ENCODE measurements at regions not wholly inside any gene's neighbourhood (a gene's known extent, or its start where the extent isn't known, plus 50 kb on each side); places are given as distances from the start of the nearest gene placed in this dataset.
A peak's percentile ranks its signal among the peaks of the same experiment; 100 is the strongest.

DNA sequence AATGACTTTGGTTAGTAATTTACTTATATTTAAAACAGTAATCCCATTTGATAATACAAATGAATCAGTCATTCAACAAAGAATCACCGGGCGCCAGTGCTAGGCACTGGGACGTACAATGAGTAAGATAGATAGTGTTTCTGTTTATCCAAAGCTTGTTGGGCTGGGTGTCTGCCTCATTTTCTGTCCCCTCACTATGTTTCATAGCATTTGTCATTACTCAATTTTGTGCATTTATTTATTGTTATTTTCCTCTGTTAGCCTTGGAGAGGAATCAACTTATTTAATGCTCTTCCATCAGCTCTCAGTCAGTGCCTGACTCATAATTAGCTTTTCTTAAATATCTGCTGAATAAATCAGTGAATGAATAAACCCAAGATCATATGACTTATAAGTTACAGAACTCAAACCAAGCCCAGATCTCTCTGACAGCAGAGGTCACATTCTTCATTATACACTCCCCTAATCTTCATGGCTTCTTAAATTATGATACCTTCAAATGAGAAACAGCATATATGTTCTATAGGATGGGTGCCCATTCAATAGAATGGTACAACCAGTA, 86.2 kb downstream of the TSPAN8 start:
- DNase-seq: no peak

DNA sequence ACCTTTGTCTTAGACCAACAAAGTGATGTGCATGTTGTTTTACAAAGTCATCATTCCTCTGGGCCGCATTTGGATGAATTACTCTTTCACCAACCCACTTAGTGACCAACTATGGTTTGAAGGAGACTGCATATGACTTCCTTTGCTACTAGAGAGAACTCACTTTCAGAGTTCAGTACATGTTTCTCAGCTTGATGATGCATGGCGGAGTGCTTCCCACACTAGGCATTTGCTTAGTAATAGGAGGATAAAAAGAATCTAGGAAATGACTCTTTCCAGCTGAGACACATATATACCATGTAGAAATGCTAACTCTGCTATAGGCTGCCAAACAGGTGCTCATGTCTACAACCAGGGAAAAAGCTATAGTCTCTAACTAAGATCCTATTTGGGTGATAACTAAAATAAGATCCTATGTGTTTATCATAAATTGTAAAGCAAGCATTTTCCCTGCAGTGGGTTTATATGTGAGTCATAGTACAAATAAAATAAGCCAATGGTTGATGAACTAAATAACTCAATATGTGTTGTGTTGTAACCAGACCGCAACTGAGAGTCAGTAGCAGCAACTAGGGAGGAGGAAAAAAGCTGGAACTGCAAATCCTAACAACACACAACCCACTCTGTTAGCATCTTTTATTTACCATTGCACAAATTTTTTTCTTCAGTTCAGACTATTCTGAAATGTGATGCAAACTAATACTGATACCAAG, 87.2 kb downstream of the TSPAN8 start:
- no peak for DNase-seq

DNA sequence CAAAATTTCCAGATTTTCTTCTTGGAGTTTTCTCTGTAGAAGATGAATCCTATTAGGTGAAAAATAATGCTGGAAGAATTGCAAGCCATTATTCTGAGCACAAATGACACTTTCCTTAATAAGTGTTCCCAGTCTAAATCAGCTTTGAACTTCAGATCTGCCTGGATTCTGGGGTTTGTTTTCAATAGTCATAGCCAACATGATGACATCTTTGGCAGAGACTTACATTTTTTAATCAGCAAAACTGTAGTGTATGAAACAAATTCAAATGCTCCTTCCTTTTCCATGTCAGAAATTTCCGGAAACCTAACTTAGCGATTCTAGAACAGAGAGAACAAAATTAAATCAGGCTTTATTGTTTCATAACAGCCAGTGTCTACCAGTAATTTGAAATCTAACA, 88.5 kb downstream of the TSPAN8 start:
- no peak for DNase-seq

DNA sequence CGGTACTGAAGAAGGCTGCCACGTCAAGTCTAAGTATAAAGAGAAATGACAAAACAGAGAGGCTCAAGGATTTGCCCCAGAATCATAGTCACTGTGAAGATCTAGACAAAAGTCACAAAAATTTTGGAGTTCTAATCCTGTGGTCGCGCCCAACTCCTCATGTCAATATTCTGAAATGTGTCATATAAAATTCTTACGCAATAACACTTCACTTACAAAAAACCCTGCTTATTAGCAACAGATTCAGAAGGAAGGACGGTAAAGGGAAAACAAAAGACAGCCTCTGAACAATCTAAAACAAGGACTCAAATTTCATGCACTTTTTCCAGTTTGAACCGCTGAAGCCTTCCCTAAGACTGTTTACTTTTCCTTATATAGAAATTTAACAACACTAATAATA, 94.7 kb downstream of the TSPAN8 start:
- no peak for DNase-seq

DNA sequence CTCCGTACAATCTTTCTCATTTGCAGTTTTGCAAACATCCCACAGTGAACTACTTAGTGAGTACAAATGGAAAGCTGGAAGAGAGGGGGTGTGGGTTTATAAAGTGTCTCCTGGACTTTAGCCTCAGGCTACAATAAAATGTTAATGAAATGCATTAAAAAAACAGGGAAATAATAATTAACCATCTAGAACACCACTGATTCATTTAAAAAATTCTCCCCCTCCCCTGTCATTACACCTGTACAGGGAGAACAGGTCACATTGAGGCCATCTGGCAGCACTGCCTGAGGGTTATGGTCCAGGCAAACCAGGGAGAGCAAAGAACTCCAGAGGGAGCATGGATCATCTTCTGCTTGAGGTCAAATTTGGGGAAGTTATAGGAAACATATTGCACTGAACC, 96.3 kb downstream of the TSPAN8 start:
- DNase-seq: no peak

DNA sequence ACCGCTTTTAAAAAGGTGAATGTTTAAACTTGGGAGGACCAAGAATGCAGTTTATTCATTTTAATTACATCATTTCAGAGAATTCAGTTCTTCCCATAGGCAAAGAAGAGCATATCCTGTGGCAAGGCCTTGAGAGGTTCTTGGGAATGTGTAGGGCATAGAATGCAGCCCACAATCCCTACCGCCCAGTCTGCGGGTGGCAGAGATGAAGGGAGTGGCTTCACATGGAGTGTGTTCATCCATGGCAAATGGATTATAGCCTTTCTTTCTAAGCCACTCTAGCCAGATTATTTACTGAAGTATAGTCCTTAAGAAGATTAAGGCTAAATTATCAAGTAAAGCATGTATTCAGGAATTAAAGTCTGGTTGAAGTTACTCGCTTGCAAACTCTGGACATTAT, 97.4 kb downstream of the TSPAN8 start:
- no peak for DNase-seq

DNA sequence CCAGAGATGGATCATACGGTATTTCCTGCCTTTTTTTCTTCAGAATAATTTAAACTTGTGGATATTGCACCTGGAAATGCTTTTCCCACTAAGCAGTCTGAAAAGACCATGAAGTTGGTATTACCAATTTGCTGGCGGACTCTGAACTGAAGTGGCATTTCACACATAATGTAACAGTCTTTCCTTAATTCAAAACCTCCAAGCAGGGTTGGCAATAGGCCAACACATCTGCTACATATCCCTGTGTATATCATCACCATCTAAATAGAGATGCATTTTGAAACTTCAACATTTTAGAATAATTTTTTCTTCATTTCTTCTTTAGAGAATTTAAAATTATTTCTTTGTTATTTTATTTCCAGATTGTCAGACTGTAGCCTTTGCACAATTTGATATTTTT, 100.5 kb downstream of the TSPAN8 start:
- peak; percentile 16 for DNase-seq

DNA sequence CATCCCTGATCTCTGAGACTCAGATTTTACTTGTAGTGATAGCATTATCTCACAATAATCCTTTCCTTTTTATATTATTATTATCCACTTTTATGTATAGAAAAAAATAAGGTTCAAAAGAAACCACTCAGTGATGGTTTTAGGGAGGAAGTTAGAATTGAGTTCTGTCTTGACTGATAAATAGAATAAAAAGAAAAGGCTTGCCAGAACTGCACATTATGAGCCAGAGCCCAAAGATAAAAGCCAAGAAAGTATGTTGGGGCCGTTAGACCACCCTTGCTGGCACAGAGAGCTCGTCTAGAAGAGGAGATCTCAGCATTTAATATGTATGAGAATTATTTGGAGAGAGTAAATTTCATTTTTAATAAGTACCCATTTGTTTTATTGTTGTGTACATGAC, 103.2 kb downstream of the TSPAN8 start:
- no peak for DNase-seq

DNA sequence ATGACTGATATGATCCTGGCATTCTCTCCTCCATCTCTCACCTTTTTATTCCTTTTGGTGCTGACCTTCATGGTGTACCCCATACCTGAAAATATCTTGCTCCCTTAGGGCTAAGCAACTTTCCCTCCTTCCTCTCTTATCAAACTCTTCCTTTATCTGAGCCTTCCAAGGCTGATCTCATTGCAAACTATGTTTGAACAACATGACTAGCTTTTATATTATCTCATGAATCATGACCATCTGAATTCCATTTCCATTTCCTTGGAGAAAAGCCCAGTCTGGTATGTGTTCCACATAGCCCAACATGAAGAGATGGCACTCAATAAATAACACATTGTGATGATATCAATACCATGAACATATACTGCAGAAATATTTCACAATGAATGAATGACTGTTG, 111.6 kb downstream of the TSPAN8 start:
- DNase-seq: no peak

DNA sequence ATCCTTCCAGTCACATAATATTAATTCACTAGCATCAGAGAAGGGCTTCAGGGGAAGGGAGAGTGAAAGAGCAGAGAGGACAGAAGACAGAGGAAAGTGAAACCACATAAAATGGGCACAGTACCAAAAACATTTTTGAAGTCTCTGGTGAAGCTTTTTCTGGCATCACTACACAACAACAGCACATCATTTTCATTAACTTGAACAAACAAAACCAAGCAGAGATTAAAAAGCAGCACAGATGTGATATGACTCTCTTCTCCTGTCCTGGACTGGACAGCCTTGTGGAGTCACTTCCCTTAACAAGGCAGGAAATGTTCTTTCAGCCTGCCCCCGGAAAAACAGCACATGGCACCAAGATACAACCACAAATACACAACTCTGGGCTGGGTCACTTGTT, 112.0 kb downstream of the TSPAN8 start:
- no peak for DNase-seq

DNA sequence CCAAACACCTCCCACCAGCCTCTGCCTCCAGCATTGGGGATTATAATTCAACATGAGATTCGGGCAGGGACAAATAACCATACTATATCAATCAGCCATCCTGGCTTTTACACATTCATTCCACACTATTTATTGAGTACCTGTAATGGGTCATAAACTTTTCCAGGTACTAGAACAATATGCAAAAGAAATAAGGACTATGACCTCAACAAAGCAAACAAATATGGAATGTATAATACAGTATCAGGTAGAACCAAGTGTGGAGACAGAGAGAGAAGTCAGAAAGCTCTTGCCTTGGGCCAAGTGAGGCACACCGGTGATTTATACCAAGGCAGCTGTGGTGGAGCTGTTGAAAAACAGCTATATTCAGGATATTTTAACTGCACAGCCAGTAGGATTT, 116.3 kb downstream of the TSPAN8 start:
- DNase-seq: no peak

DNA sequence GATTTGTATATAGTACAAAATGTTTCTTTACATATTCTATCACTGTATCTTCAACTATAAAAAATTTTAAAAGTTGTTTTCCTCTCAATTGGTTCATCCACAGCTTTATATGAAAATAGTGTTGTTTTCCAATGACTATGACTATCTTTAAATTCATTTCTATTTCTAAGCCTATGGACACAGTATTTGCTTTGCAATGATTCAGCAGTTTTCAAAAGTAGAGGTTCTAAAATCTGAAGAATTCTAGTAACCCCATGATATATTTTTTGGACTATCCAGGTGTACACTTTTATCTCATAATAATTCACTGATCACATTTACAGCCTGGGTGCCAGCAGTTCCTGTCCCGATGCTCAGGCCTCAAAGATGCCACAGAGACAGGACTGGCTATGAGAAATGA, 118.4 kb upstream of the PTPRR start:
- no peak for DNase-seq

DNA sequence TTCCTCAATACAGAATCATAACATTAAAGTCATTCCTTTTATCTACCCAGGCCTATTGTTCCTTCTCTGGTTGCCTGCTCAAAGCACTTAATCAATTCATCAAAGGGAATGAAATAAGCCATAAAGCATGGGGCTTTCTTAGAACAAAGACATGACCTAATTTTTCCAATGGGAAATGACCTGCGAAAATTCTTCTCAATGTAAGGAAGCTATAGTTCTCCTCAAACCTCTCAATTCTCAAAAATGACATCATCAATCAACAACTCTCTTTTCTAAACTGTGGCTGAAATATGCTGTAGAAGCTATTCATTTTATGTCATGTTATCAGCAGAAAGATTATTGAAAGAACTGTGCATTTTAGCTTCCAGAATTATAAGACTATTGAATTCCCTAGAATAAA, 116.0 kb upstream of the PTPRR start:
- no peak for DNase-seq

DNA sequence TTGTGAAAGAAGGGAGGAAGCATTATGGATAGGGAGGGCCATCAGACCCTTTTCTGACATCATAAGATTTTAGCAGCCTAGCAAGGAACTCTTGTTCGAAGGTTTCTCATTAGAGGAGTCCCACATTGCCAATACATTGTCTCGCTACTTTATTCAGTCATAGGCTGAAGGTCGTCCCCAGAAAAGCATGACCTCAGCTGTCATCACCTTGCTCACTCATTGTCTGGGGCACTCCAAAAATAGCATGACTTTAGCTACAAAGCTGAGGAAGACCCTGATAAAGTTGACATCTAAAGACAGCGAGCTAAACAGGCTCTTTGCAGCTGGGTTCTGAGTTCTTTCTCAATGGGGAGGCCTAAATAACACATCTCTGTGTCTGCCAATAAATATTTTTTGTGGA, 112.4 kb upstream of the PTPRR start:
- no peak for DNase-seq

DNA sequence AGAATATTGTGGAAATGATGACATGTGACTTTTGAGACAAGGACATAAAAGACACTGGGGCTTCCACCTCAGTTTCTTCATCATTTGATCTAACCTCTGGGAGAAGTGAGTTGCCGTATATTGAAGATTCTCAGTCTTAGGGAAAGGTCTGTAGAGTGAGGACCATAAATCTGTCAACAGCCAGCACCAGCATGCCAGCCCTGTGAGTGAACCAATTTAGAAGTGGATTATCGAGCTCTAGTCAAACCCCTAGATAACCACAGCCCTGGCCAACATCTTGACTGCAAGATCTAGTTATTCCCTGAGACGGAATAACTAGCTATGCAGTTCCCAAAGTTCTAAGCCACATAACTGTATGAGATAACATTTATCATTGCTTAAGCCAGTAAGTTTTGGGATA, 108.8 kb upstream of the PTPRR start:
- DNase-seq: no peak

DNA sequence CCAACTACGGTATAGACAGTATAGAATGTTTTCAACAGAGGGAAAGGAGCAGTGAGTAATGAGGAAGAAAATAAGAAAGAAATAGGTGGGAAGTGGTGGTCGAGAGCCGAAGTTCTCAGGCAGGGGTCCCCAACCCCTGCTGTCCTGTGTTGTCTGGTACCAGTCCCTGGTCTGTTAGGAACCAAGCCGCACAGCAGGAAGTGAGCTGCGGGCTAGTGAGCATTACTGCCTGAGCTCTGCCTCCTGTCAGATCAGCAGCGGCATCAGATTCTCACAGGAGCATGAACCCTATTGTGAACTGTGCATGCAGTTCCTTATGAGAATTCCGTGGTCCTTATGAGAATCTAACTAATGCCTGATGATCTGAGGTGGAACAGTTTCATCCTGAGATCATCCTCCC, 107.3 kb upstream of the PTPRR start:
- no peak for DNase-seq

DNA sequence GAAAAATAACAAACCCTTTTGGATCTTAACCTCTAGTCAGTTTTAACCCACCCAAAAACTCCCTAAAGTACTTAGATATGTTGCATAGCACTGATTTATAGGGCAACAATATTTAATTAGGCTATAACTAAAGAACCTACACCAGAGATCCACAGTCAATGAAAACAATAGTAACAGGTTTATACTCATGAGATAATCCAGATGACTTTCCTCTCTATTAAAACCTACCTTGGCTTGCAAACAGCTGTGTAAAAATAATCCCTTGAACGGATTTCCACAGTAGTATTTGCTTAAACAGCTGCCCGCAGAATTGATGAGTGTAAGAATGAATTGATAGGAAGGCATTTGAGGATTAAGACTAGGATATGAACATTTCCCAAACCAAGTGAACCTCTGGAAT, 104.3 kb upstream of the PTPRR start:
- DNase-seq: no peak

DNA sequence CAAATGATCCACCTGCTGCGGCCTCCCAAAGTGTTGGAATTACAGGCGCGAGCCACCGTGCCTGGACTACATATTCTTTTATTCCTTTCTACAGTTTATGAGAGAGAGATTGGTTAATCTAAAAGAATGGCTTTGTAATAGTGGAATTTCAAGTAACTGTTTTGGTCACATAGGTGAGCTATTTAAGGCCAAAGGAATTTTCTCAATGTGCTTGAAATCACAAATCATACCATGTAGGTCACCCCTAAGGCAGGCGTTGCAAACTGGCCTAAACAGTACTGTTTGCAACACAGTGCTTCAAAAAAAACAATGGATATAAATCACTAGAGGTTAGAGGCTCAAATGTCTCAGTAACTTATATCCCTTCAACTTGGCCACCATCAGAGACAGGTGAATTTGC, 103.7 kb upstream of the PTPRR start:
- DNase-seq: no peak

DNA sequence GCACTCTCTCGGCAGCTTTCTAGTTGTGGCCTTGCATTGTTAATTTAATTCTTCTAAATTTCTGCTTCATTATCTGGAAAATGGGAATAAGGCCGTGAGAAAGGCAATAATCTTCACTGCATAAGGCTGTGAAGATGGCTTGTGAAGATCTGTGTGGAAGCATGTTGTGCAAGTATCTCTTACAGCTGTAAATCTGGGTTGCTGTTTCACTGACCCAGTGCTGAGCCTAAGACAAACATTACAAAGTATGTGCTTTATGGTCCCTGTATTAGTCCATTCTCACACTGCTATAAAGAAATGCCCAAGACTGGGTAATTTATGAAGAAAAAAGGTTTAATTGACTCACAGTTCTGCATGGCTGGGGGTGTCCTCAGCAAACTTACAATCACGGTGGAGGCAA, 101.0 kb upstream of the PTPRR start:
- no peak for DNase-seq

DNA sequence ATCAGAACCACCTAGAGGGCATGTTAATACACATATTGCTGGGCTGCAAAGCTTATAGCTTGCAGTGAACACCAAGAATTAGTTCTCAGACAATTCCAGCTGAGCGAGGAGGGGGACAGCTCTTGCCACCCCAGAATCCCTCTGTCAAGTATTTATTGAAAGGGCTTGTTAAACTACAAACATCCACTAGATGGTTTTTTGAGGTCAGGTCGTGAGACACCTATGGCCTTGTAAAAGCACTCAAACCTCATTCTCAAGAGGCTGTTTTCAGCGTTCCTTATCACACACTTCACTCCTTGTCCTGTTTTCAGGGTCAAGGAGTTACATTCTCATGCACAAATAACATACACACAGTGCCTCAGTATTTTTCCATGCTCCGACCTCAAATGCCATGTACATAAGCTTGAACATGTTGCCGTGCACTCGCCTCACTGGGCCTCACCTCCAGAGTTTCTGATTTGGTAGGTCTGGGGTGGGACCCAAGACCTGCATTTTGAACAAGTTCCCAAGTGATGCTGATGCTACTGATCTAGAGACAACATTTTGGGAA, 98.8 kb upstream of the PTPRR start:
- DNase-seq: no peak

DNA sequence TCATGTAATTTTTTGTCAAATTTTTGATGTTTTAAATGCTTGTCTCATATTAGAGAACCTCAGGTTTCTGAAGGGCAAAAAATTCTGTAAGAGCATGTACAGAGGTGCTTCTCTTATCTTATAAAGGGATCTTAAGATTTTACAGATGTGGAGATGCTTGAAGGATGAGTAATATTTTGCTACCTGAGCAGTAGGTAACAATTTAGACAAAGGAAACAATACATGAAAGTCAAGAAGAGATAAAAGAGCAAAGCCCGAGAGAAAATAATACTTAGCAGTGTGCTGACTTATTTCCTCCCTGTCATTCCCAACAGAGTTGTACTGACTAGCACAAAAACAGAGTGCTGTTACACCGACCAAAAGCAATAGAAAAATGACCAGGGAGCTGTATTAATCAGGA, 98.1 kb upstream of the PTPRR start:
- no peak for DNase-seq

DNA sequence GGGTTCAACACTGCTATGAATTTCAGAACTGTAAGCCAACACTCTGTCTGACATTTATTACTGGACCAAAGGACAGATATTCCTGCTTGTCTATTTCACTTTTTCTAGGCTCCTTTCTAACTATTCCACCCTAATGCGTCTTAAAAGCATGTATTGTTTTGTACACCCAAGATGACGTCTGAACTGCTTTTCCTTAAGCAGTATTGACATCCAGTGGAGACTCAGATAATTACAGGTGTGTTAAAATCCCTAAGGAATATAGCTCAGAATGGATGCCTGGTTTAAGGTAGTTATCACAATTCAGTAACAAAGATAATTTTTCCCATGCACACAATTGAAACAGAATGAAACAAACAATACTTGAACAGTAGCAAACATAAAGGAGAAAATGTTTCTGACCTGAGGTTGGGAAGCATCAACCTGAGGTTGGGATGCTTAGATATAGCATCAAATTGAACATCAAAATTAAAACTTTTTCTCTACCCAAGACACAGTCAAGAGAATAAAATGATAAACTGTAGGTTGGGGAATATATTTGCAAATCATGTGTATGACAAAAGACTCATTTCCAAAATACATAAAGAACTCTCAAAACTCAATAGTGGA, 93.7 kb upstream of the PTPRR start:
- DNase-seq: no peak

DNA sequence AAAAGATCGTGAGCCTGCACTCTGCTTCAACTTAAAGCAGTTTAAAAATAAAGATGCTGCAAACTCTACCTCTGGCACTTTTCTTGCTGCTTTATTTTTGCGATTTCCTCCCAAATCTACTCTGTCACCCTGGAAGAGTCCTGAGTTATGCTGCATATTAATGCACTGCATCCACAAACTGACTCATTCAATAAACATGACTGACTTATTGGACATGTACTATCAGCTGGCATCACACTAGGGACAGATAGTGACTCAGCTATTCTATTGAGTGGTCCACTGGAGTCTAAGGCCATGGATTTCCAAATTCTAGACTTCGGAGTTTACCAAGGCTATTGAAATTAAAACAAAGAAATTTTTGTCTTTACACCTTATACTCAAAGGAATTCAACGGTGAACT, 90.7 kb upstream of the PTPRR start:
- no peak for DNase-seq

DNA sequence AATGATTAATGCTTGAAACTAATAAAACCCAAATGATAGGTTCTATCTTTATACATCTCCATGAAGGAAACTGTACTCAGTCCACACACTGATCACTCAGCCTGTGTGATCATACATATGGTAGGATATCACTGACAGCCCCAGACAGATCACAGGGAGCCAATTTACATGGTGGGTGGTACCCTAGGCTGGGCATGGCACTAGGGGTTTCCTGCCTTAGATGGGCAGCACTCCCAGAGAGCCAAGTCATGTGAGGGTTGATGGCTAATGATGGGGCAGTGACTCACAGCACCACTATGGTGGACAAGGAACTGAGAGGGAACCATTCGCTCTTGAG, 89.6 kb upstream of the PTPRR start:
- no peak for DNase-seq

Measured in NCI-H2171 (cell line).